IPS DF 6.9 (cell line): ENCODE measurements at regions not wholly inside any gene's neighbourhood (a gene's known extent, or its start where the extent isn't known, plus 50 kb on each side); places are given as distances from the start of the nearest gene placed in this dataset.

ENCODE experiments used
- DNase-seq: peaks from one replicate; pipeline ENCODE4 v3.0.0-alpha.2; 2013; ENCODE audit warnings: low read depth, low spot score
- H3K27ac ChIP-seq: one replicate; pipeline ENCODE4 v1.5.1; 2013; ENCODE audit warnings: low read length, control low read depth
- H3K27me3 ChIP-seq: 2 replicates; pipeline ENCODE4 v1.6.1; 2013; ENCODE audit warnings: mild to moderate bottlenecking, low read length; ENCODE audit not compliant: control insufficient read depth, insufficient read depth
- H3K36me3 ChIP-seq: 2 replicates; pipeline ENCODE4 v1.6.1; 2013; ENCODE audit warnings: low read length; ENCODE audit not compliant: control insufficient read depth, insufficient read depth
- H3K4me1 ChIP-seq: 2 replicates; pipeline ENCODE4 v1.6.1; 2013; ENCODE audit warnings: low read length; ENCODE audit not compliant: control insufficient read depth, insufficient read depth
- H3K4me3 ChIP-seq: 2 replicates; pipeline ENCODE4 v1.5.1; 2013; ENCODE audit warnings: mild to moderate bottlenecking, low read length
- H3K9me3 ChIP-seq: 2 replicates; pipeline ENCODE4 v1.6.1; 2013; ENCODE audit warnings: low read length, inconsistent platforms; ENCODE audit not compliant: control insufficient read depth, insufficient read depth
- WGBS: extraction: QIAGEN DNeasy Blood & Tissue Kit; methylation state at CpG from one replicate; pipeline ENCODE4 v1.1.7; 2013; ENCODE audit warnings: mixed read lengths, missing lambda C conversion rate; ENCODE audit not compliant: insufficient read length, insufficient coverage; 5-methylcytosine and 5-hydroxymethylcytosine counted together

DNA sequence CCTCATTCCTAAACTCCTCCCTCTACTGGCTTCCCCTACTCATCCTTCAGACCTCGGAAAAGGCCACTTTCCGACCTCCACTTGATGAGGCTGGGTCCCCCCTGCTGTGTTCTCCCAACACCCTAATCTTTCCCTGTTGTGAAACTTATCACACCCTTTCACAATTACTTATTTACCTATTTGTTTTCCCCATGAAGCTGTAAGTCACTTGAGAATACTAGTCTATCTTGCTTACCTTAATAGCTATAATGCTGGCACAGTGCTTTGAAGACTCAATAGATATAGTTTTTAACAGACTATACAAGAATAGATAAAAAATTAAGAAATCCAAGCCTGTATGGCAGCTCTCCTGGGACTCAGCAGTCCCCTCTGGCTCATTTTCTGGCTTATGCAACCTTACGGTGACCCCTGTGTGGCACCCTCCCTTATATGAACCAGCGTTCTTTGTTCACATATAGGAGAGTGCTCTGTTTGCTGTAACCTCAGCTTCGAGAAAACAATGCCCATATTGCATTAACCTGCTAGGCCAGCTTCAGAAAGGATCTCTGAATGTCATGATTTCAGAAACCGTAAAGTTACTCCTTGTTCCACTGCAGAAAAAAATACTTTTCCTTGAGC lies 220.4 kb upstream of the PKDCC start:
- Histone ChIP-seq H3K36me3 (no peaks in the 10 kb centered on the region), H3K4me3 (no peak overlapping the region), H3K4me1 (no peaks in the 10 kb centered on the region), H3K9me3 (no peaks in the 10 kb centered on the region), H3K27me3 (no peaks in the 10 kb centered on the region), H3K27ac (no peak overlapping the region)
- DNase-seq: no peak
- no CpG with 5 or more reads among the region's 6 CpGs for WGBS

- Histone ChIP-seq H3K9me3 (no peaks in the 10 kb centered on the region), H3K27ac (no peak overlapping the region), H3K27me3 (no peaks in the 10 kb centered on the region), H3K4me3 (no peak overlapping the region), H3K4me1 (no peaks in the 10 kb centered on the region), H3K36me3 (no peaks in the 10 kb centered on the region)
- no CpG with 5 or more reads among the region's 1 CpG for WGBS
- DNase-seq: no peak
Measured at GRCh38 chr2:41828052-41828643, 219.7 kb upstream of the PKDCC start.

DNA sequence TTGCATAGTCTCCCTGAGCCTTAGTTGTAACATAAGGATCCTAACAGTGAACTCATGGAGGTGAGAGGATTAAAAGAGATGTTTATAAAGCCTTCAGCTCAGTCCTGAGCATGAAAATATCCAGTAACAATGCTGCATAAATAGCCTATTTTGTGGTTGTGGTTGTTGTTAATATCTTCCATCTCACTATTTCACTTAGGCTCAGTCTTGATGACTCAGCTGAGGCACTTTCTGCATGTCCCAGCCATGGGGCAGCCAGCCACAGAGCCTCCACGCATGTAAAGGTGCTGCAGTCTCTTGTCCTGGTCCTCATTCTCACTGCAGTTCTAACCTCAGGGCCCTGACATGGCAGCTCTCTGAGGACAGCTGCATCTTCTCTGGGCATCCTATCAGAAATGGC lies 218.8 kb upstream of the PKDCC start:
- no peak for DNase-seq
- no peaks in the 10 kb centered on the region for H3K27me3 ChIP-seq
- WGBS: no CpG with 5 or more reads among the region's 1 CpG
- no peak overlapping the region for H3K4me3 ChIP-seq
- H3K27ac ChIP-seq: no peak overlapping the region
- no peaks in the 10 kb centered on the region for H3K36me3 ChIP-seq
- H3K4me1 ChIP-seq: no peaks in the 10 kb centered on the region
- no peaks in the 10 kb centered on the region for H3K9me3 ChIP-seq

- Histone ChIP-seq H3K4me1 (no peaks in the 10 kb centered on the region), H3K27ac (no peak overlapping the region), H3K36me3 (no peaks in the 10 kb centered on the region), H3K9me3 (no peaks in the 10 kb centered on the region), H3K4me3 (no peak overlapping the region), H3K27me3 (no peaks in the 10 kb centered on the region)
- no CpG with 5 or more reads among the region's 1 CpG for WGBS
- DNase-seq: no peak
Measured at GRCh38 chr2:41830600-41830999, 217.2 kb upstream of the PKDCC start.

DNA sequence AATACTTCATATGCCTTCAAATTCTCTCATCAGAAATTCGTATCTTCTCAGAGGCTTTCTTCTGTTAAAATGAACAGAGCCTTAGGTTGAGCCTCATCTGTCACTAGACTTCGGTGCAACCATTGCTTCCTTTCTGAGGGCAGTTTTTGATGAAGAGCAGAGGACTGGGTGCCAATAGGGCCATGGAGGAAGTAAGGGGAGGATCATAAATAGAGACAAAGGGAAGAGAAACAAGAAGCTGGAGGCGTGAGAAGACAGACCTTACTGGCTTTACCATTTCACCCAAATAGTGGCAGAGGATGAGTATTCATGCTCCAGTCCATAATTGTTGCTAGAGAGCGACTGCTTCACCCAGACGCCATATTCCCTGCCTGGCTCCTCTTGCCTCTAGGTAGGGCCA lies 215.6 kb upstream of the PKDCC start:
- WGBS: no CpG with 5 or more reads among the region's 5 CpGs
- no peak for DNase-seq

DNA sequence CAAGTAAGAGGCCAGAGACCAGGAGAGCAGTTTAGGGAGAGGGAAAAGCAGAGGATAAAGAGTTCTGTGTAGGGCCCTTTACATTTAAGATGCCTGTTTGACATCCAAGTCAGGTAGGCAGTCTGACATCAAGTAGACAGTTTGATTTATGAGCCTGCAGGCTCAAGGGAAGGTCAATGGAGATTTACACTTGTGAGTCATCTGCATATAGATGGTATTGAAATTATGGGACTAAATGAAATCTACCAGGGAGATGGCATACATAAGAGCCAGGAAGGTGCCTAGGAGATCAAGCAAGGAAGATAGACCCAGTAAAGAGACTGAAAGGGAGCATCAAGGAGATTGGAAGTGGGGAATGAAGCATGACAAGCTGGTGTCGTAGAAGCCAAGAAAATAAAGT lies 212.4 kb upstream of the PKDCC start:
- no peaks in the 10 kb centered on the region for H3K36me3 ChIP-seq
- no peak overlapping the region for H3K27ac ChIP-seq
- no peaks in the 10 kb centered on the region for H3K9me3 ChIP-seq
- H3K27me3 ChIP-seq: no peaks in the 10 kb centered on the region
- WGBS: no CpG with 5 or more reads among the region's 1 CpG
- no peak for DNase-seq
- H3K4me3 ChIP-seq: no peak overlapping the region
- no peaks in the 10 kb centered on the region for H3K4me1 ChIP-seq

More for the DNA sequence above, 215.6 kb upstream of the PKDCC start:
- no peaks in the 10 kb centered on the region for H3K36me3 ChIP-seq
- H3K4me1 ChIP-seq: no peaks in the 10 kb centered on the region
- H3K4me3 ChIP-seq: no peak overlapping the region
- no peaks in the 10 kb centered on the region for H3K27me3 ChIP-seq
- H3K27ac ChIP-seq: no peak overlapping the region
- H3K9me3 ChIP-seq: no peaks in the 10 kb centered on the region

GRCh38 chr2:41836948-41837347 lies 210.9 kb upstream of the PKDCC start:
- Histone ChIP-seq H3K4me1 (no peaks in the 10 kb centered on the region), H3K36me3 (no peaks in the 10 kb centered on the region), H3K27me3 (no peaks in the 10 kb centered on the region), H3K9me3 (no peaks in the 10 kb centered on the region), H3K4me3 (no peak overlapping the region), H3K27ac (no peak overlapping the region)
- no CpG with 5 or more reads among the region's 4 CpGs for WGBS
- no peak for DNase-seq

DNA sequence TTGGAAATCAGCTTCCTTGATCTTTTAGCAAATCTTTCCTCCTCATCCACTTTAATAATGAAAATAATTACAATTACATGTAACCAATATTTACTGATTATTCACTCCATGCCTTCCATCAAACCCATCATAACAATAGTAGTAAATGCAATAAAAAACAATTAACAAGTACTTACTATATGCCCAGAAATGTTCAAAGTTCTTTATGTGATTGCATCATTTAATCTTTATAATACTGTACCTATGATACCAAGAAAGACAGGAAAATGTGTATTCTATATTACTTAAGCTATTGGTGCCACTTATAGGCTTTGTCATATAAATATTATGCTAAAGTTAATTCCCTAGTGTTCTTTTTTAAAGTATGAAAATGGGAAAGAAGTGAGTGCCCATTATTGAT lies 210.2 kb upstream of the PKDCC start:
- H3K9me3 ChIP-seq: no peaks in the 10 kb centered on the region
- no peak overlapping the region for H3K27ac ChIP-seq
- no peaks in the 10 kb centered on the region for H3K27me3 ChIP-seq
- no peak overlapping the region for H3K4me3 ChIP-seq
- no peaks in the 10 kb centered on the region for H3K4me1 ChIP-seq
- no peaks in the 10 kb centered on the region for H3K36me3 ChIP-seq
- no peak for DNase-seq

- no peaks in the 10 kb centered on the region for H3K4me1 ChIP-seq
- no CpG with 5 or more reads among the region's 48 CpGs for WGBS
- peak; percentile 87 for DNase-seq
- no peak overlapping the region for H3K27ac ChIP-seq
- no peaks in the 10 kb centered on the region for H3K27me3 ChIP-seq
- no peaks in the 10 kb centered on the region for H3K9me3 ChIP-seq
- H3K4me3 ChIP-seq: peak overlapping the region; percentile 69; the same call in 1 of the 2 replicates
- no peaks in the 10 kb centered on the region for H3K36me3 ChIP-seq
Measured at GRCh38 chr2:41840702-41841551, 206.9 kb upstream of the PKDCC start.

- no peaks in the 10 kb centered on the region for H3K27me3 ChIP-seq
- H3K4me1 ChIP-seq: no peaks in the 10 kb centered on the region
- H3K27ac ChIP-seq: no peak overlapping the region
- H3K9me3 ChIP-seq: no peaks in the 10 kb centered on the region
- no peak for DNase-seq
- WGBS: no CpG with 5 or more reads among the region's 1 CpG
- no peaks in the 10 kb centered on the region for H3K36me3 ChIP-seq
- H3K4me3 ChIP-seq: no peak overlapping the region
Measured at GRCh38 chr2:41846962-41847361, 200.9 kb upstream of the PKDCC start.
